MV-4-11 (cell line): ENCODE measurements at regions not wholly inside any gene's neighbourhood (a gene's known extent, or its start where the extent isn't known, plus 50 kb on each side); places are given as distances from the start of the nearest gene placed in this dataset.

ENCODE experiments used
- DNase-seq: peaks from one replicate; lab custom pipeline; 2025; lab: John Stamatoyannopoulos, UW

GRCh38 chr13:81781471-81781870, 1440.5 kb upstream of the SPRY2 start:
- DNase-seq = no peak

GRCh38 chr13:81779876-81780275, 1439.0 kb upstream of the SPRY2 start:
- no peak for DNase-seq

GRCh38 chr13:81778350-81778749, 1437.4 kb upstream of the SPRY2 start:
- DNase-seq = no peak

DNA sequence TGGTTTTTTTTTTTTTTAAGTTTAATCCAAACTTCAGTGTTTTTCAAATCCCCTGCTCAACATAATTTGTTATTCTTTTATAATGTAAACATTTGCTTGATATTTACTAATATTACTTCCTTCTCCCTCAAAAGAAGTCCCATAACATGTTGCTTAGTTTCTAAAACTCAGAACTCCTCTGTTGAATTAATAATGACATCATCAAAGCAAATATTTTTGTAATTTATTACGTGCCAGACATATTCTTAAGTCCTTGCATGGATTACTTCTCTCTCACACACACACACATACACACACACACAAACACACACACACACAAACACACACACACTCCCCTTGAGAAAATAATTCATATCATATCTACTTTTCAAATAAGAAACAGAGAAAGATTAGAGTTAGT, 1432.3 kb upstream of the SPRY2 start:
- no peak for DNase-seq

- DNase-seq = no peak
Measured at GRCh38 chr13:81771951-81772350, 1431.0 kb upstream of the SPRY2 start.

DNA sequence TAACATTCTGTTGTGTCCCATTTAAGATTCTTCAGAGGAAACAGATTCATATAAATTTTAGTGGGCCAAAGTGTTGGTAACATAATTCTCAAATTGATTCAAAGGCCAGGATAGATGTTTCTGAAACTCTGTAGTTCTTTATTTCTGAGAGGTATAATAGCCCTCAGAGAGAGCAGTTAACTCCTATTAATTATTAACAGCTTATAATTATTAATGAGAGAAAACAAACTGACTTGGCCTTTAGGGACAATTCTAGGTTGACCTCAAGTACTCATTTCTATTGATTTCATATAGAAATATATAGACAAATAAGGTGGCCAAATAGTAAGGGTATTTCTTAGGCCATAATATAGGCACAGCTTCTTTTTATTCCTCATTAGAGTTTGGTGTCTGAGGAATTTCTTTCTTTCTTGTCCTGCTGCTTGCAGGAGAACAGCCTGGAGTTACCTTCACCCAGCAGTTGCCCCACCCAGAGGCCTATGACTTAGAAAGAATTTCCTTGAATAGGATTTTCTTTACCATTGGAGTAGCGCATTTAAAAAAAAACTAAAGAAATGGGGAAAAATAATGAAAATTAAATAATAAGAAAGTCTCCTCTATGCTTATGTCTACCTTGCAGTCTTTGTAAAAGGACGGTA, 1430.1 kb upstream of the SPRY2 start:
- DNase-seq = no peak

GRCh38 chr13:81762449-81762848, 1421.5 kb upstream of the SPRY2 start:
- no peak for DNase-seq

GRCh38 chr13:81760316-81760715, 1419.4 kb upstream of the SPRY2 start:
- no peak for DNase-seq

GRCh38 chr13:81757348-81757970, 1416.5 kb upstream of the SPRY2 start:
- no peak for DNase-seq

DNA sequence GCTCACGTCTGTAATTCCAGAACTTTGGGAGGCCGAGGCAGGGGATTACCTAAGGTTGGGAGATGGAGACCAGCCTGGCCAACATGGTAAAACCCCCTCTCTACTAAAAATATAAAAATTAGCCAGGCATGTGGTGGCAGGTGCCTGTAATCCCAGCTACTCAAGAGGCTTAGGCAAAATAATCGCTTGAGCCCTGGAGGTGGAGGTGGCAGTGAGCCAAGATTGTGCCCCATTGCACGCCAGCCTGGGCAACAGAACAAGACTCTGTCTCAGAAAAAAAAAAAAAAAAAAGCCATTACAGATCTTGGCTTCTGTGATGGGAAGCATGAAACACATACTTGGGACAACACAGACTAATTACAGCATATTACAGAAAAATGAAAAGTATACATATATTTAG, 1404.5 kb upstream of the SPRY2 start:
- DNase-seq = no peak

- DNase-seq = no peak
Measured at GRCh38 chr13:81738364-81738763, 1397.4 kb upstream of the SPRY2 start.

- DNase-seq = no peak
Measured at GRCh38 chr13:81726037-81726726, 1385.3 kb upstream of the SPRY2 start.

DNA sequence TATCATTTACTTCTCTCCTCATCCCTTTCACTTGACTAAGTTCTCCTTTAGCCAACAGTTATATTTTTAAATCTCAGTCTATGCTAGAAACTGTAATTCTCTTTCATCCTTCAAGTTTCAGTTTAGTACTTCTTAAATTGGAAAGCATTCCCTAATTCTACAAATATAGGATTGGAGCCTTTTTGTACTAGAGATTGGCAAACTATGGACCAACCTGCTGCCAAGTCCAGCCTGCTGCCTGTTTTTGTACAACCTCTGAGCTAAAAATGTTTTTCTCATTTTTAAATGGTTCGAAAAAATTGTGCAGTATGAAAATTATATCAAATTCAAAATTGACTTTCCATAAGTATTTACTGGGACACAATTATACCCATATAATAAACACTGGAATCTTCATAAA, 1381.5 kb upstream of the SPRY2 start:
- no peak for DNase-seq

DNA sequence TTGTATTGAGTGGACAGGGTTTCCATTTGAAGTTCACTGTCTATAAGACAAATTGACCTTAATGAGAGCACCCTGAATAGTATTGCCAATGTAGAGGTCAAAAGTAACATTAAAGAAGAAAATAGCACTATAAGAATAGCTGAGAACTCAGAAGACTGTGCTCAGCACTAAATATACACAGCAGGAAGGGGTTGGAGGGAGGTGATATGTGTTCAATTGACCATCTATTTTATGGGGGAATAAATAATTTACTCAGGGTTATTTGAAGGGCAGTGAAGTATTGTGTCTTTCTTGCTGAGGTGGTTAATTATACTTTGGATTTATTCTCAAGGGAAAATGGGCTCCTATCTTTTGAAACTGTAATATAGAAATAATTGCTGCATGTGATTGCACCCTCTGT, 1380.5 kb upstream of the SPRY2 start:
- no peak for DNase-seq

GRCh38 chr13:81714513-81714912, 1373.6 kb upstream of the SPRY2 start:
- DNase-seq = no peak

GRCh38 chr13:81713201-81713600, 1372.3 kb upstream of the SPRY2 start:
- no peak for DNase-seq

- DNase-seq = no peak
Measured at GRCh38 chr13:81697826-81698225, 1356.9 kb upstream of the SPRY2 start.

DNA sequence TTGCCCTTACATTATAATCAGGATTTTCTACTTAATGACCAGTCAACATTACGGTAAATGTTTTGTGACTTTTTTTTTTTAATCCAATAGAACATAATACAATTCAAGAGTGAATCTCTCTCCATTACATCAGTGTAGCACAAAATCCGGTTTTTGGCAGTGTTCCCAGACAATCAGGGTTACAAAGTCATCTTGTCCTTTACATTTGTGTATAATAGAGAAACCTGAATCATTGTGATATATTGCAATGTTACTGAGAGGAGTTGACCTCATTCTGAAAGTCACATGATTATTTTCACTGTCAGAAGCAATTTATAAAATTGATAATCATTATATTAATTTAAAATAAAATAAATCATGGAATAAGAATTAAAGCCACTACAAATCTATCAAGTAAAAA, 1346.0 kb upstream of the SPRY2 start:
- DNase-seq = no peak

GRCh38 chr13:81683521-81683920, 1342.6 kb upstream of the SPRY2 start:
- DNase-seq = no peak

DNA sequence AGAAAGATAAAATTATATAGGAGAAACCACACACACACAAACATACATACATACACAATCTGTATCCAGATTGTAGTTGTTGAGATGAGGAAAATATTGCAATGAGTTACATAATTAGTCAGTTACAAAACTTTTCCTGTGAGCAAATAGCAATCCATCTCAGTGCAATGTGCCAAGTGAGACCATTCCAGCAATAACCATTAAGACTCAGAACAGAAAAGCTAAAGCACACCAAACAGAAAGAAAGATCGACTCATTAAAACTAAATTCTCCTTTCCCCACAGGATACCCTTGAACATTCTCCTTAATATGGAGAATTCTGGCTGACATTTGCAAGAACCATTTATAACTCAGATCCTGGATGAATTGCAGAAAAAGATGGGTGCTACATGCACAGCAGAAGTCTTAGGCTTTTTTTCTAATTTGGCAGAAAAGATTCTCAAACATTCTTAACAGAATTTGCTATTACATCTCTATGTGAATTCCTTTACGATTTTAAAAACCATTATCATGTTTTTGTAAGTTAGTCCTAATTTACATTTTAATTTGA, 1341.2 kb upstream of the SPRY2 start:
- DNase-seq = no peak

DNA sequence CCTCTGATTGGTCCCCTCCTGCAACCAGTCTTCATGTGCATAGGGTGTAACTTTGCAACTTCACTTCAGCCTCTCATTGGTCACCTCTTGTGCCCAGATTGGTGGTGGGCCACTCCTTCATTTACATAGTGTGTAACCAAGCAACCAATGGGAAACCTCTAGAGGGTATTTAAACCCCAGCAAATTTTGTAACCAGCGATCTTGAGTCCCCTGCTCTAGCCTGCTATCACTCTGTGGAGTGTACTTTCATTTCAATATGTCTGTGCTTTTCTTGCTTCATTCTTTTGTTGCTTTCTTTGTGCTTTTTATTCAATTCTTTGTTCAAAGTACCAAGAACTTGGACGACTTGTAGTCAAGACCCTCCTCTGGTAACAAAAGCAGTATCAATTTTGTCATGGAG, 1336.9 kb upstream of the SPRY2 start:
- DNase-seq = no peak

- no peak for DNase-seq
Measured at GRCh38 chr13:81676008-81676407, 1335.1 kb upstream of the SPRY2 start.

DNA sequence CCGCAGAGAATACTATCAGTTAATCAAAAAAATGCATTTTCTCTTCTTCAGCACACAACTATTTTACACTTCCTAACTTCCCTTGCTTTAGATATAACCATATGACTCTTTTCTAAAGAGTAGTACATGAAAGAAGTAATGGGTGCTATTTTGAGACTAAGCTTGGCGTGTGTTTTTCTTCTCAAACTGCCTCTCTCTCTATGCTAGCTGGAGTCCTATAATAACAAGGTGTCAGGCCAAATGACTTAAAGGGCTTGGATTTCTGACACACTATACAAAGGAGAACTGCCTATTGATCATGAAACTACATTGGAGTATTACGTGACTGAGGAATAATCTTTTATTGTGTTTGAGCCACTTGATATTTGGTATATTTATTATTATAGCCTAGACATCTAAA, 1330.1 kb upstream of the SPRY2 start:
- no peak for DNase-seq
